HFFc6 (cell line): ENCODE measurements at regions not wholly inside any gene's neighbourhood (a gene's known extent, or its start where the extent isn't known, plus 50 kb on each side); places are given as distances from the start of the nearest gene placed in this dataset.

Source experiments
- DNase-seq: peaks from one replicate; pipeline ENCODE4 v3.0.0-alpha.2; 2018
- H3K27ac Mint-ChIP-seq: 2 replicates; pipeline ENCODE4 v1.8.0; 2020; ENCODE audit warnings: mild to moderate bottlenecking, mixed read lengths
- H3K27me3 Mint-ChIP-seq: 2 replicates; pipeline ENCODE4 v1.8.0; 2021; ENCODE audit warnings: mild to moderate bottlenecking, moderate library complexity, mixed read lengths; ENCODE audit not compliant: insufficient read depth
- H3K36me3 Mint-ChIP-seq: 2 replicates; pipeline ENCODE4 v1.8.0; 2021; ENCODE audit warnings: low read depth, mixed read lengths
- H3K4me1 Mint-ChIP-seq: 2 replicates; pipeline ENCODE4 v1.8.0; 2020; ENCODE audit warnings: low read depth, mixed read lengths
- H3K4me3 Mint-ChIP-seq: 2 replicates; pipeline ENCODE4 v1.8.0; 2020; ENCODE audit warnings: mild to moderate bottlenecking, moderate library complexity, mixed read lengths
- H3K9me3 Mint-ChIP-seq: 2 replicates; pipeline ENCODE4 v1.8.0; 2020; ENCODE audit warnings: mild to moderate bottlenecking, mixed read lengths
- CTCF ChIP-seq: fragments of 200-600 bp; sonication (generic); IDR thresholded peaks from 2 replicates; pipeline ENCODE4 v1.5.0; 2021; ENCODE audit warnings: antibody characterized with exemption, mild to moderate bottlenecking

DNA sequence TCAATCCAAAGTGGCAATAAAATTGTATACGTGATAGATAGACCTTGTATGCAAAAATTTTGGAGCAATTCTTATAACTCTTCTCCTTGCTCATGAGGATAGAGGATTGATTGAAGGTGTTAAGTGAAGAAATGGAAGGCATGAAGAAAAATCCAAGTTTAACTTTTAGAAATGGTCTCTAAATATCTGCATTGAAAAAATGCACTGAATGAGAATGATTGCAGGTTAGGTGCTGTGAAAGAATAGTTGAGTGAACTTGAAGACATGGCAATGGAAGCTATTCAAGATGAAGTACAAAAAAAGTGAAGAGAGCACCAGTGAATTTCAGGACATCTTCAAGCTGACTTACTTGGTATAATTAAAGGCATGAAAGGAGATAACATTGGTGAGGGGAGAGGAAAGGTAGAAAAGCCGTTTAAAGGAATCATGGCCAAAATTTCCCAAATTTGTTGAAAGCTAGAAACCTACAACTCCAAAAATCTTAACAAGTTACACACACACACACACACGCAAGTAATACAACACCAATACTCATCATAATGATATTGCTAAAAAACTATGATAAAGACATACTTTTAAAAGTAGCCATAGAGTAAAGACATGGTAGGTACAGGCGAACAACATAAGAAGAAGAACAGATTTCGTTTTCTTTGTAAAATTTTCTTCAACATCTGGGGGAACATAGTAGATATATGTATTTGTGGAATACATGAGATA is 96.3 kb downstream of the GGTLC2 start:
- TF ChIP-seq CTCF = no peak
- Mint-ChIP-seq H3K4me1 (no peaks in the 10 kb centered on the region), H3K36me3 (no peaks in the 10 kb centered on the region), H3K27me3 (peaks cover 32% of the 10 kb centered on the region), H3K27ac (no peak overlapping the region), H3K9me3 (no peaks in the 10 kb centered on the region), H3K4me3 (no peak overlapping the region)
- no peak for DNase-seq

DNA sequence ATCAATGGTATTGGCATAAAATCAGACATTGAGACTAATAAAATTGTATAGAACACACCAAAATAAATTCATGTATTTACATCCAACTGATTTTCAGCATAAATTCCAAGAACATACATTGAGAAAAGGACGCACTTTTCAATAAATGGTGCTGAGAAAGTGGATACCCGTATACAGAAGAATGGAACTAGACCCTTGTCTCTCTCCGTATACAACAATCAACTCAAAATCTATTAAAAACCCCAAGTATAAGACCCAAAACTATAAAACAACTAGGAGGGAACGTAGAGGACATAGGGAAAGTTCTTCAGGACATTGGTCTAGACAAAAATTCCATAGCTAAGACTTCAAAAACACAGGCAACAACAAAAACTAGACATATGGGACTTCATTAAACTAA is 97.4 kb downstream of the GGTLC2 start:
- H3K9me3 Mint-ChIP-seq = no peaks in the 10 kb centered on the region
- H3K36me3 Mint-ChIP-seq = no peaks in the 10 kb centered on the region
- no peak overlapping the region for H3K27ac Mint-ChIP-seq
- no peak overlapping the region for H3K4me3 Mint-ChIP-seq
- peaks cover 28% of the 10 kb centered on the region for H3K27me3 Mint-ChIP-seq
- no peaks in the 10 kb centered on the region for H3K4me1 Mint-ChIP-seq
- DNase-seq = no peak
- TF ChIP-seq CTCF = no peak

- Mint-ChIP-seq H3K27ac (no peak overlapping the region), H3K36me3 (no peaks in the 10 kb centered on the region), H3K4me3 (no peak overlapping the region), H3K27me3 (peaks cover 25% of the 10 kb centered on the region), H3K4me1 (no peaks in the 10 kb centered on the region), H3K9me3 (no peaks in the 10 kb centered on the region)
- no peak for DNase-seq
- TF ChIP-seq CTCF = no peak
These were observed 98.2 kb downstream of the GGTLC2 start for GRCh38 chr22:22742641-22743040.

- peaks cover 22% of the 10 kb centered on the region for H3K27me3 Mint-ChIP-seq
- no peak for TF ChIP-seq CTCF
- H3K27ac Mint-ChIP-seq = no peak overlapping the region
- no peaks in the 10 kb centered on the region for H3K9me3 Mint-ChIP-seq
- H3K36me3 Mint-ChIP-seq = no peaks in the 10 kb centered on the region
- H3K4me3 Mint-ChIP-seq = no peak overlapping the region
- no peak for DNase-seq
- no peaks in the 10 kb centered on the region for H3K4me1 Mint-ChIP-seq
These were observed 98.8 kb downstream of the GGTLC2 start for GRCh38 chr22:22743128-22743760.

DNA sequence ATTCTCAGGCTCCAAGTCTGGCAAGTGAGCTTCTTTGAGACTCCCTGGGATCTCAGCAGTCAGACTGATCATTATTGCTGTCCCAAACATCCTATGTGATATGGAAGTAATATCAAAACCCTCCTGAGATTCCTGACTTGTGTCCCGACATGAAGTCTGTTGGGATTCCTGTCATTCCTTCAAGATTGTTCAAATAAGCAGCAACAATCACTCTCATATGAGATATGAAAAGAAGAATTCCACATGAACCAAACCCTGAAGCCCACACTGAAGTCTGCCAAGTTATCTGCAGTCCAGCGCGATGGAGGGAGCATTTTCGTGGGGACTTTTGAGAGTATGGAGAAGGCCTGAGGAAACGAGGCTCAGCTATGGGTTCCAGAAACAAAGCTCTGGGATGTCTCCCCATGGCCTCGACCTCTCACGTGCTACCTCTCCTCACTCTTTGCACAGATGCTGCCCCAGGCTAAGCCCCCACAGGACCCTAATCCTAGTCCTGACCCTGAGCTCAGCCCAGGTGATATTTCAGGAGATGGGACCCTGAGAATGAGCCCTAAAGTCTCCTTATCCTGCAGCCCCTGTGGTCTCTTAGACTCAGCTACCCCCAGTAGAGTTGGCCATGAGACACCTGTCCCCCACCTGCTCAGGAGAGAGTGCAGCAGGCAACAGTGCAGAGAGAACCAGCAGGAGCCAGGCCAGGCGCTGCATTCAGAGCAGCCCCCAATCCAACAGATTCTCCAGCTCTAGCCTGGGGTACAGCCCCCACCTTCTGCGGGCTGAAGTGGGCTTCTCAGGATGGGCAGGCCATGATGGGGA is 100.2 kb downstream of the GGTLC2 start:
- Mint-ChIP-seq H3K9me3 (no peaks in the 10 kb centered on the region), H3K4me3 (no peak overlapping the region), H3K4me1 (no peaks in the 10 kb centered on the region), H3K27ac (no peak overlapping the region), H3K36me3 (no peaks in the 10 kb centered on the region), H3K27me3 (peaks cover 19% of the 10 kb centered on the region)
- TF ChIP-seq CTCF = no peak
- DNase-seq = no peak
